Ascending aorta (tissue), 2 donors: ENCODE measurements at regions not wholly inside any gene's neighbourhood (a gene's known extent, or its start where the extent isn't known, plus 50 kb on each side); places are given as distances from the start of the nearest gene placed in this dataset.
A peak's percentile ranks its signal among the peaks of the same experiment; 100 is the strongest.

Source experiments
- DNase-seq, 2 donors: peaks; one replicate each; pipeline ENCODE4 v3.0.0-alpha.2; 2019; ENCODE audit warnings: low spot score in 2 of 2
- H3K27ac ChIP-seq, 2 donors: fragments of 200-600 bp; sonication (generic); one replicate each; pipeline ENCODE4 v1.5.1; 2016 to 2017; ENCODE audit warnings: mild to moderate bottlenecking in 1 of 2
- H3K27me3 ChIP-seq: fragments of 200-600 bp; sonication (generic); one replicate; pipeline ENCODE4 v1.5.1; 2017
- H3K36me3 ChIP-seq, 2 donors: fragments of 200-600 bp; sonication (generic); one replicate each; pipeline ENCODE4 v1.5.1; 2016
- H3K4me1 ChIP-seq, 2 donors: fragments of 200-600 bp; sonication (generic); one replicate each; pipeline ENCODE4 v1.5.1; 2016 to 2017; ENCODE audit warnings: mild to moderate bottlenecking in 1 of 2
- H3K4me3 ChIP-seq, 2 donors: fragments of 200-600 bp; sonication (generic); one replicate each; pipeline ENCODE4 v1.5.1; 2016 to 2017; ENCODE audit warnings: mild to moderate bottlenecking in 1 of 2
- H3K9me3 ChIP-seq, 2 donors: fragments of 200-600 bp; sonication (generic); one replicate each; pipeline ENCODE4 v1.5.1; 2016
- intact Hi-C: fragments of 100-400 bp; cut with DNase I; formaldehyde crosslinking; loops from one replicate; pipeline ENCODE4 v1.15.1; 2023
- TF ChIP-seq, protein P1 (sequence below), 3 experiments: fragments of 200-600 bp in 2 of 3; fragments of 450-650 bp in 1 of 3; sonication (generic) in 2 of 3; IDR thresholded peaks; one replicate each; pipeline ENCODE4 v1.5.1; 2016 to 2019; ENCODE audit warnings: antibody characterized with exemption in 3 of 3, mild to moderate bottlenecking in 1 of 3, moderate library complexity in 1 of 3

DNA sequence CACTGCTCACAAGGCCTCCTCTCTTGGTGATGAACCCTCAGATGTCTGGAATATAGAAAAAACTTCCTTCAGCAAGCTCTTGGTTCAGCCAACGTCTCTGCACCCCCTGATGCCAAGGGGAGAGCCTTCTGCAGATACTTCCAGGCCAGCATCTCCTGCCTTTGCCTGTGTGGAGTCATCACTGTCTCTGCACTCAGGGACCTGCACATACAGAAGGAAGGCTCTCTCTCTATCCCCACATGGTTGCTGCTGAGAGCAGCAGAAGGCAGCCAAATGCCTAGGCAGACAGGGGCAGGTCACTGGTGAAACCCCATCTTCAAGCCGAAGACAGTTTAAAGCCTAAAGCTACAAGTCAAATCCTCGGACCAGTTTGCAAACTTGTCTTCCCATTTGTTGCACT, 137.6 kb downstream of the WDR11 start:
- DNase-seq: peak in 1 of 2 donors; percentile 30
- H3K27ac ChIP-seq: no peak overlapping the region
- no peaks in the 10 kb centered on the region for H3K36me3 ChIP-seq
- TF ChIP-seq, protein P1, sequence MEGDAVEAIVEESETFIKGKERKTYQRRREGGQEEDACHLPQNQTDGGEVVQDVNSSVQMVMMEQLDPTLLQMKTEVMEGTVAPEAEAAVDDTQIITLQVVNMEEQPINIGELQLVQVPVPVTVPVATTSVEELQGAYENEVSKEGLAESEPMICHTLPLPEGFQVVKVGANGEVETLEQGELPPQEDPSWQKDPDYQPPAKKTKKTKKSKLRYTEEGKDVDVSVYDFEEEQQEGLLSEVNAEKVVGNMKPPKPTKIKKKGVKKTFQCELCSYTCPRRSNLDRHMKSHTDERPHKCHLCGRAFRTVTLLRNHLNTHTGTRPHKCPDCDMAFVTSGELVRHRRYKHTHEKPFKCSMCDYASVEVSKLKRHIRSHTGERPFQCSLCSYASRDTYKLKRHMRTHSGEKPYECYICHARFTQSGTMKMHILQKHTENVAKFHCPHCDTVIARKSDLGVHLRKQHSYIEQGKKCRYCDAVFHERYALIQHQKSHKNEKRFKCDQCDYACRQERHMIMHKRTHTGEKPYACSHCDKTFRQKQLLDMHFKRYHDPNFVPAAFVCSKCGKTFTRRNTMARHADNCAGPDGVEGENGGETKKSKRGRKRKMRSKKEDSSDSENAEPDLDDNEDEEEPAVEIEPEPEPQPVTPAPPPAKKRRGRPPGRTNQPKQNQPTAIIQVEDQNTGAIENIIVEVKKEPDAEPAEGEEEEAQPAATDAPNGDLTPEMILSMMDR (IDR thresholded peaks at IDR 0.05): no peak
- H3K27me3 ChIP-seq: no peaks in the 10 kb centered on the region
- H3K4me1 ChIP-seq: no peaks in the 10 kb centered on the region
- no peaks in the 10 kb centered on the region for H3K9me3 ChIP-seq
- H3K4me3 ChIP-seq: no peak overlapping the region
- intact Hi-C loops: no loop called here

- intact Hi-C loops: no loop called here
- Histone ChIP-seq H3K36me3 (no peaks in the 10 kb centered on the region), H3K9me3 (no peaks in the 10 kb centered on the region), H3K4me1 (no peaks in the 10 kb centered on the region), H3K27ac (no peak overlapping the region), H3K4me3 (no peak overlapping the region), H3K27me3 (no peaks in the 10 kb centered on the region)
- peak in 1 of 2 donors; percentile 18 for DNase-seq
- TF ChIP-seq, protein P1 (IDR thresholded peaks at IDR 0.05): no peak
Observed at GRCh38 chr10:120989279-120989678, 138.1 kb downstream of the WDR11 start.

- Histone ChIP-seq H3K4me1 (no peaks in the 10 kb centered on the region), H3K27ac (no peak overlapping the region), H3K9me3 (no peaks in the 10 kb centered on the region), H3K27me3 (no peaks in the 10 kb centered on the region), H3K4me3 (no peak overlapping the region), H3K36me3 (no peaks in the 10 kb centered on the region)
- DNase-seq: peak in 1 of 2 donors; percentile 28
- intact Hi-C loops: no loop called here
- TF ChIP-seq, protein P1 (IDR thresholded peaks at IDR 0.05): no peak
Observed at GRCh38 chr10:120989996-120990598, 138.9 kb downstream of the WDR11 start.

- intact Hi-C loops: no loop called here
- no peaks in the 10 kb centered on the region for H3K4me1 ChIP-seq
- H3K27ac ChIP-seq: no peak overlapping the region
- no peaks in the 10 kb centered on the region for H3K27me3 ChIP-seq
- no peak for DNase-seq
- TF ChIP-seq, protein P1 (IDR thresholded peaks at IDR 0.05): no peak
- no peaks in the 10 kb centered on the region for H3K36me3 ChIP-seq
- no peak overlapping the region for H3K4me3 ChIP-seq
- H3K9me3 ChIP-seq: no peaks in the 10 kb centered on the region
Observed at GRCh38 chr10:120990831-120991230, 139.7 kb downstream of the WDR11 start.

DNA sequence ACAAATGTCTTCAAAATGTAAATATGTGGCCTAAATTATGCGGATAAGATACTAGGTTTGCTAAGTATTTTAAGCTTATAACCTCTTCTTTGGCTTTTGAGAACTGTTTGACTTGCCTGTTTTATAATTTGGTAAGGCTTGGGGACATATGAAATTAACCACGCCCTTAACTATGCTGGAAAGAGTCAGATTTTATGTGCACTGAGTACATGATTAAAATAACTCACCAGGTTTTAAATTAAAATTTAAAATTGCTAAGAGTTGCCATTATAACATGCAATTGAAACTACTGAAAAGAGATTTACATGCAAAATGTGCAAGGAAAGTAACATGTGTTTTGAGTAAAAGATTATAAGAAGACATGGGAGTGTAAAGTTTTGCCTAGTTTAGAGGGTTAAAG, 141.9 kb downstream of the WDR11 start:
- TF ChIP-seq, protein P1 (IDR thresholded peaks at IDR 0.05): no peak
- Histone ChIP-seq H3K4me3 (no peak overlapping the region), H3K9me3 (no peaks in the 10 kb centered on the region), H3K27ac (no peak overlapping the region), H3K4me1 (no peaks in the 10 kb centered on the region), H3K36me3 (no peaks in the 10 kb centered on the region), H3K27me3 (no peaks in the 10 kb centered on the region)
- DNase-seq: no peak
- intact Hi-C loops: no loop called here

DNA sequence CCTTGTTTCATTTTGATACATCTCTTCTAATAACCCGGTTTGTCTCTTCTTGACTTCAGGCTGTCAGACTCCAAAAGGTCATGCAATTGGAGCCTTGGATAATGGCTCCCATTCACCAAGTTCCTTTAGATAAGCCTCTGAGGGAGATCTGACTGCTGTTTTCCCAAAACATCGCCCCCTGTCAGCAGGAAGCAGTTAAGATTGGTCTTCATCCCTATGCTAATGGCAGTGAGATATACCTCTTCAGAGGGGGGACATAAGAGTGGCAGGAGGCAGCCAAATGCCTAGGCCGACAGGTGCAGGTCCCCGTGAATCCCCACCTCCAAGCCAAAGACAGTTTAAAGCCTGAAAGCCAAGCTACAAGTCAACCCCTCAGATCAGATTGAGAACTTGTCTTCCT, 144.6 kb downstream of the WDR11 start:
- no peaks in the 10 kb centered on the region for H3K36me3 ChIP-seq
- no peaks in the 10 kb centered on the region for H3K27me3 ChIP-seq
- intact Hi-C loops: no loop called here
- H3K9me3 ChIP-seq: no peaks in the 10 kb centered on the region
- no peak for DNase-seq
- no peaks in the 10 kb centered on the region for H3K4me1 ChIP-seq
- no peak overlapping the region for H3K4me3 ChIP-seq
- H3K27ac ChIP-seq: no peak overlapping the region
- TF ChIP-seq, protein P1 (IDR thresholded peaks at IDR 0.05): no peak
